ENCODE measurements at regions not wholly inside any gene's neighbourhood (a gene's known extent, or its start where the extent isn't known, plus 50 kb on each side); places are given as distances from the start of the nearest gene placed in this dataset.
"Not testable (repeated sequence)": the region's sequence is repeated elsewhere in the genome, so short reads cannot be mapped to it uniquely, and the experiment has no call there.

GRCh38 chr5:91566012-91566411, 182.9 kb upstream of the ARRDC3 start:
- TF ChIP-seq, protein P1, sequence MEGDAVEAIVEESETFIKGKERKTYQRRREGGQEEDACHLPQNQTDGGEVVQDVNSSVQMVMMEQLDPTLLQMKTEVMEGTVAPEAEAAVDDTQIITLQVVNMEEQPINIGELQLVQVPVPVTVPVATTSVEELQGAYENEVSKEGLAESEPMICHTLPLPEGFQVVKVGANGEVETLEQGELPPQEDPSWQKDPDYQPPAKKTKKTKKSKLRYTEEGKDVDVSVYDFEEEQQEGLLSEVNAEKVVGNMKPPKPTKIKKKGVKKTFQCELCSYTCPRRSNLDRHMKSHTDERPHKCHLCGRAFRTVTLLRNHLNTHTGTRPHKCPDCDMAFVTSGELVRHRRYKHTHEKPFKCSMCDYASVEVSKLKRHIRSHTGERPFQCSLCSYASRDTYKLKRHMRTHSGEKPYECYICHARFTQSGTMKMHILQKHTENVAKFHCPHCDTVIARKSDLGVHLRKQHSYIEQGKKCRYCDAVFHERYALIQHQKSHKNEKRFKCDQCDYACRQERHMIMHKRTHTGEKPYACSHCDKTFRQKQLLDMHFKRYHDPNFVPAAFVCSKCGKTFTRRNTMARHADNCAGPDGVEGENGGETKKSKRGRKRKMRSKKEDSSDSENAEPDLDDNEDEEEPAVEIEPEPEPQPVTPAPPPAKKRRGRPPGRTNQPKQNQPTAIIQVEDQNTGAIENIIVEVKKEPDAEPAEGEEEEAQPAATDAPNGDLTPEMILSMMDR (IDR thresholded peaks at IDR 0.05) = not testable (repeated sequence)
- TF ChIP-seq POLR2A (IDR thresholded peaks at IDR 0.05) = not testable (repeated sequence)
